H1 (cell line): ENCODE measurements at regions not wholly inside any gene's neighbourhood (a gene's known extent, or its start where the extent isn't known, plus 50 kb on each side); places are given as distances from the start of the nearest gene placed in this dataset.

Source experiments
- CBX8 ChIP-seq: fragments of 300-800, 300-1000 bp; sonication (generic); IDR thresholded peaks from 2 replicates; pipeline ENCODE4 v1.7.1; 2016; ENCODE audit warnings: low read depth, low read length, borderline replicate concordance
- CTCF ChIP-seq, 3 experiments: IDR thresholded peaks; 1 replicate in 2 of 3; 2 replicates in 1 of 3; pipeline versions ENCODE4 v1.5.1 to v1.6.1; 2011; ENCODE audit warnings: low read length in 3 of 3, mild to moderate bottlenecking in 3 of 3, inconsistent platforms in 2 of 3, low read depth in 1 of 3, moderate library complexity in 1 of 3; ENCODE audit not compliant: insufficient read depth in 1 of 3; ENCODE audit errors: control extremely low read depth in 1 of 3
- FOSL1 ChIP-seq: IDR thresholded peaks from 2 replicates; pipeline ENCODE4 v1.6.1; 2011; ENCODE audit warnings: mild to moderate bottlenecking, low read depth, low read length, moderate library complexity; ENCODE audit not compliant: insufficient read depth
- JUN ChIP-seq: IDR thresholded peaks from 2 replicates; pipeline ENCODE4 v1.6.1; 2011; ENCODE audit warnings: low read depth, mild to moderate bottlenecking, improper control_type of control experiment, low read length
- MAFK ChIP-seq: IDR thresholded peaks from 2 replicates; pipeline ENCODE4 v1.6.1; 2012; ENCODE audit warnings: low read depth, mild to moderate bottlenecking, improper control_type of control experiment, low read length
- MAX ChIP-seq: IDR thresholded peaks from 2 replicates; pipeline ENCODE4 v1.6.1; 2012; ENCODE audit warnings: inconsistent platforms
- SRF ChIP-seq: IDR thresholded peaks from 2 replicates; pipeline ENCODE4 v1.6.1; 2011; ENCODE audit warnings: mild to moderate bottlenecking, low read depth, low read length, moderate library complexity
- TAF1 ChIP-seq: IDR thresholded peaks from 2 replicates; pipeline ENCODE4 v1.6.1; 2011; ENCODE audit warnings: mild to moderate bottlenecking, low read depth, low read length
- YY1 ChIP-seq: IDR thresholded peaks from 2 replicates; pipeline ENCODE4 v1.6.1; 2011; ENCODE audit warnings: low read depth, mild to moderate bottlenecking, low read length

- TF ChIP-seq CTCF (IDR thresholded peaks at IDR 0.05; ENCODE audit: control extremely low read depth in 1 of 3, insufficient read depth in 1 of 3, low read depth in 1 of 3, low read length in 3 of 3) = no peak
- TF ChIP-seq SRF = no peak
- no peak for TF ChIP-seq MAX
- TF ChIP-seq FOSL1 = no peak
- TF ChIP-seq CBX8 = no peak
- no peak for TF ChIP-seq JUN
- no peak for TF ChIP-seq TAF1
- no peak for TF ChIP-seq MAFK
- TF ChIP-seq YY1 = no peak
These were observed 227.5 kb downstream of the ADAMTS15 start for GRCh38 chr11:130675917-130676316.
